HG03045 (cell line): ENCODE measurements at regions not wholly inside any gene's neighbourhood (a gene's known extent, or its start where the extent isn't known, plus 50 kb on each side); places are given as distances from the start of the nearest gene placed in this dataset.

Experiments
- ATAC-seq: cut with Tn5 transposase; IDR thresholded peaks from one replicate; pipeline ENCODE4 v1.9.1; 2021; ENCODE audit warnings: mild to moderate bottlenecking, moderate library complexity; ENCODE audit not compliant: unreplicated experiment

GRCh38 chr12:60027266-60027665, 431.4 kb downstream of the SLC16A7 start:
- no peak for ATAC-seq

- no peak for ATAC-seq
Measured at GRCh38 chr12:60034147-60034546, 438.3 kb downstream of the SLC16A7 start.

GRCh38 chr12:60035835-60036234, 440.0 kb downstream of the SLC16A7 start:
- no peak for ATAC-seq

- no peak for ATAC-seq
Measured at GRCh38 chr12:60042835-60043234, 447.0 kb downstream of the SLC16A7 start.

- no peak for ATAC-seq
Measured at GRCh38 chr12:60043236-60043635, 447.4 kb downstream of the SLC16A7 start.

- ATAC-seq = no peak
Measured at GRCh38 chr12:60052483-60052882, 456.7 kb downstream of the SLC16A7 start.

GRCh38 chr12:60059180-60059579, 463.4 kb downstream of the SLC16A7 start:
- no peak for ATAC-seq

GRCh38 chr12:60066655-60067054, 470.8 kb downstream of the SLC16A7 start:
- no peak for ATAC-seq

- no peak for ATAC-seq
Measured at GRCh38 chr12:60070552-60070951, 474.7 kb downstream of the SLC16A7 start.

- no peak for ATAC-seq
Measured at GRCh38 chr12:60071759-60072191, 475.9 kb downstream of the SLC16A7 start.

GRCh38 chr12:60072911-60073310, 477.1 kb downstream of the SLC16A7 start:
- no peak for ATAC-seq

GRCh38 chr12:60075091-60075490, 479.3 kb downstream of the SLC16A7 start:
- ATAC-seq = no peak

GRCh38 chr12:60078026-60078425, 482.2 kb downstream of the SLC16A7 start:
- no peak for ATAC-seq

- no peak for ATAC-seq
Measured at GRCh38 chr12:60093428-60093827, 497.6 kb downstream of the SLC16A7 start.

GRCh38 chr12:60094436-60094835, 498.6 kb downstream of the SLC16A7 start:
- no peak for ATAC-seq

- no peak for ATAC-seq
Measured at GRCh38 chr12:60096727-60097126, 500.9 kb downstream of the SLC16A7 start.

- ATAC-seq = no peak
Measured at GRCh38 chr12:60100160-60100559, 504.3 kb downstream of the SLC16A7 start.

- ATAC-seq = no peak
Measured at GRCh38 chr12:60100852-60101251, 505.0 kb downstream of the SLC16A7 start.

GRCh38 chr12:60101715-60102114, 505.9 kb downstream of the SLC16A7 start:
- no peak for ATAC-seq

GRCh38 chr12:60106214-60106613, 510.4 kb downstream of the SLC16A7 start:
- no peak for ATAC-seq

GRCh38 chr12:60107992-60108391, 512.2 kb downstream of the SLC16A7 start:
- no peak for ATAC-seq

- ATAC-seq = no peak
Measured at GRCh38 chr12:60112063-60112462, 516.2 kb downstream of the SLC16A7 start.

- no peak for ATAC-seq
Measured at GRCh38 chr12:60112763-60113162, 516.9 kb downstream of the SLC16A7 start.

GRCh38 chr12:60114169-60114568, 518.3 kb downstream of the SLC16A7 start:
- no peak for ATAC-seq
